ENCODE measurements at regions not wholly inside any gene's neighbourhood (a gene's known extent, or its start where the extent isn't known, plus 50 kb on each side); places are given as distances from the start of the nearest gene placed in this dataset.

DNA sequence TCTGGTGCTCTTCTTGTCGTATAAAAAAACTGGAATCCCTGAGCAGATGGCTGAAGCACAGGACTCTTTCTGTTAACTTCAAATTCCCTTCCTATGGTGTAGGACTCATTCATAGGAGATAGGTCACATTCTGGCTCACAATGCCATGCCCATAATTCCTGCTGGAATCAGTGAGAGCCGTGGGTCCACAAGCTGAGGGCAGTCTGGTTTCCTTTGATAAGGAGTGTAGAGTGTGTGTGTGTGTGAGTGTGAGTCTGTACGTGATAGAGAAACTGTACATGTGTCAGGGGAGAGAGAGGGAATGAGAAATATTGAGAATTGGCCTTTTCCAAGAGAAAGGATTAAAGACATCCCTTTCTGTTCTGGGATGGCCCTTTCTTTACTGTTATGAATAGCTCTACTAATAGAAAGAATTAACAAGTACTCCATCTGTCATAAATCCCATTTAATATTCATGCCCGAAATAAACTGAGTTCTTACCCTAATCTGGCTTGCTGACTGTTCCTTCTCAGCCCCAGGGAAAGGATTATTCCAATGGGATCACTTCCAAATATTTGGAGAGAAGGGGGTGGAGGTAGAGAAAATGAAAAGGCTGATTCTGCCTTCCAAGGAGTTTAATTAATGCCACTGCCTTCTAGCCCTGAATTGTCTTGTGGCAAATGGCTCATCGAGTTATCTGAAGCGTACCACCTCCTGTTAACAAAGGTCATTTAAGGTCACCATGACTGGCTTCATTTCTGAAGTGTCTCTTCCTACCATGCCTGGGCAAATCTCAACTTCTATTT lies 79.0 kb downstream of the TMX1 start:
- Histone ChIP-seq H3K18ac (ENCODE audit: low read length) (no peak overlapping the region), H2BK15ac (replicated peaks; ENCODE audit: low read depth) (no peak overlapping the region), H4K8ac (ENCODE audit: low read depth, low read length) (no peak overlapping the region), H3K4ac (ENCODE audit: low read depth, low read length) (no peak overlapping the region), H3K9ac (ENCODE audit: low read length) (no peak overlapping the region), H2BK5ac (ENCODE audit: low read length) (no peak overlapping the region), H3K4me1 (ENCODE audit: control insufficient read depth, low read depth, low read length) (no peaks in the 10 kb centered on the region), H3K4me2 (ENCODE audit: low read length) (no peak overlapping the region), H3K27ac (ENCODE audit: low read depth, low read length) (no peak overlapping the region), H2BK120ac (ENCODE audit: low read depth, low read length) (no peak overlapping the region), H3K4me3 (ENCODE audit: low read length) (no peak overlapping the region), H4K5ac (ENCODE audit: low read length) (no peak overlapping the region), H2AK5ac (ENCODE audit: low read length) (no peak overlapping the region), H3K79me2 (ENCODE audit: control insufficient read depth, insufficient read depth, low read length) (no peaks in the 10 kb centered on the region), H3K56ac (ENCODE audit: low read length) (no peak overlapping the region), H3K23ac (ENCODE audit: low read length) (no peak overlapping the region), H3K36me3 (ENCODE audit: control insufficient read depth, insufficient read depth, low read length) (no peaks in the 10 kb centered on the region), H3K79me1 (ENCODE audit: low read length) (no peaks in the 10 kb centered on the region), H3K27me3 (ENCODE audit: insufficient read depth, low read length, poor library complexity) (no peaks in the 10 kb centered on the region)
- no CpG with 5 or more reads among the region's 6 CpGs for WGBS (ENCODE audit: extremely low coverage, insufficient coverage, low lambda C conversion rate)
- DNase-seq: peak; percentile 18

- Histone ChIP-seq H3K27me3 (ENCODE audit: insufficient read depth, low read length, poor library complexity) (no peaks in the 10 kb centered on the region), H2BK120ac (ENCODE audit: low read depth, low read length) (no peak overlapping the region), H3K4ac (ENCODE audit: low read depth, low read length) (no peak overlapping the region), H3K36me3 (ENCODE audit: control insufficient read depth, insufficient read depth, low read length) (no peaks in the 10 kb centered on the region), H3K4me3 (ENCODE audit: low read length) (no peak overlapping the region), H3K4me1 (ENCODE audit: control insufficient read depth, low read depth, low read length) (no peaks in the 10 kb centered on the region), H4K5ac (ENCODE audit: low read length) (no peak overlapping the region), H3K18ac (ENCODE audit: low read length) (no peak overlapping the region), H3K56ac (ENCODE audit: low read length) (no peak overlapping the region), H3K23ac (ENCODE audit: low read length) (no peak overlapping the region), H3K4me2 (ENCODE audit: low read length) (no peak overlapping the region), H4K8ac (ENCODE audit: low read depth, low read length) (no peak overlapping the region), H3K79me2 (ENCODE audit: control insufficient read depth, insufficient read depth, low read length) (no peaks in the 10 kb centered on the region), H2BK5ac (ENCODE audit: low read length) (no peak overlapping the region), H3K79me1 (ENCODE audit: low read length) (no peaks in the 10 kb centered on the region), H2AK5ac (ENCODE audit: low read length) (no peak overlapping the region), H3K9ac (ENCODE audit: low read length) (no peak overlapping the region), H3K27ac (ENCODE audit: low read depth, low read length) (no peak overlapping the region), H2BK15ac (replicated peaks; ENCODE audit: low read depth) (no peak overlapping the region)
- no CpG with 5 or more reads among the region's 3 CpGs for WGBS (ENCODE audit: extremely low coverage, insufficient coverage, low lambda C conversion rate)
- DNase-seq: no peak
Observed at GRCh38 chr14:51321036-51321435, 81.0 kb downstream of the TMX1 start.

- H3K23ac ChIP-seq (ENCODE audit: low read length): no peak overlapping the region
- H2BK120ac ChIP-seq (ENCODE audit: low read depth, low read length): no peak overlapping the region
- H3K4me2 ChIP-seq (ENCODE audit: low read length): no peak overlapping the region
- WGBS (ENCODE audit: extremely low coverage, insufficient coverage, low lambda C conversion rate): no CpG with 5 or more reads among the region's 3 CpGs
- no peak overlapping the region for H3K27ac ChIP-seq (ENCODE audit: low read depth, low read length)
- DNase-seq: no peak
- H2BK15ac ChIP-seq (replicated peaks; ENCODE audit: low read depth): no peak overlapping the region
- no peaks in the 10 kb centered on the region for H3K27me3 ChIP-seq (ENCODE audit: insufficient read depth, low read length, poor library complexity)
- no peak overlapping the region for H4K8ac ChIP-seq (ENCODE audit: low read depth, low read length)
- no peak overlapping the region for H3K56ac ChIP-seq (ENCODE audit: low read length)
- no peaks in the 10 kb centered on the region for H3K79me1 ChIP-seq (ENCODE audit: low read length)
- H3K18ac ChIP-seq (ENCODE audit: low read length): no peak overlapping the region
- no peak overlapping the region for H3K4me3 ChIP-seq (ENCODE audit: low read length)
- no peaks in the 10 kb centered on the region for H3K36me3 ChIP-seq (ENCODE audit: control insufficient read depth, insufficient read depth, low read length)
- H3K4me1 ChIP-seq (ENCODE audit: control insufficient read depth, low read depth, low read length): no peaks in the 10 kb centered on the region
- no peak overlapping the region for H2AK5ac ChIP-seq (ENCODE audit: low read length)
- no peak overlapping the region for H3K4ac ChIP-seq (ENCODE audit: low read depth, low read length)
- no peak overlapping the region for H3K9ac ChIP-seq (ENCODE audit: low read length)
- no peak overlapping the region for H2BK5ac ChIP-seq (ENCODE audit: low read length)
- no peak overlapping the region for H4K5ac ChIP-seq (ENCODE audit: low read length)
- no peaks in the 10 kb centered on the region for H3K79me2 ChIP-seq (ENCODE audit: control insufficient read depth, insufficient read depth, low read length)
Observed at GRCh38 chr14:51323492-51323891, 83.4 kb downstream of the TMX1 start.

- Histone ChIP-seq H3K27me3 (ENCODE audit: insufficient read depth, low read length, poor library complexity) (no peaks in the 10 kb centered on the region), H2BK15ac (replicated peaks; ENCODE audit: low read depth) (no peak overlapping the region), H3K9ac (ENCODE audit: low read length) (no peak overlapping the region), H3K4me3 (ENCODE audit: low read length) (no peak overlapping the region), H2BK5ac (ENCODE audit: low read length) (no peak overlapping the region), H3K4me1 (ENCODE audit: control insufficient read depth, low read depth, low read length) (no peaks in the 10 kb centered on the region), H3K4me2 (ENCODE audit: low read length) (no peak overlapping the region), H3K79me2 (ENCODE audit: control insufficient read depth, insufficient read depth, low read length) (no peaks in the 10 kb centered on the region), H3K56ac (ENCODE audit: low read length) (no peak overlapping the region), H2AK5ac (ENCODE audit: low read length) (no peak overlapping the region), H2BK120ac (ENCODE audit: low read depth, low read length) (no peak overlapping the region), H3K4ac (ENCODE audit: low read depth, low read length) (no peak overlapping the region), H4K5ac (ENCODE audit: low read length) (no peak overlapping the region), H3K23ac (ENCODE audit: low read length) (no peak overlapping the region), H3K18ac (ENCODE audit: low read length) (no peak overlapping the region), H4K8ac (ENCODE audit: low read depth, low read length) (no peak overlapping the region), H3K79me1 (ENCODE audit: low read length) (no peaks in the 10 kb centered on the region), H3K36me3 (ENCODE audit: control insufficient read depth, insufficient read depth, low read length) (no peaks in the 10 kb centered on the region), H3K27ac (ENCODE audit: low read depth, low read length) (no peak overlapping the region)
- WGBS (ENCODE audit: extremely low coverage, insufficient coverage, low lambda C conversion rate): no CpG with 5 or more reads among the region's 1 CpG
- DNase-seq: no peak
Observed at GRCh38 chr14:51327376-51327775, 87.3 kb downstream of the TMX1 start.

- no peak overlapping the region for H2AK5ac ChIP-seq (ENCODE audit: low read length)
- no peak overlapping the region for H3K9ac ChIP-seq (ENCODE audit: low read length)
- H3K23ac ChIP-seq (ENCODE audit: low read length): no peak overlapping the region
- no peaks in the 10 kb centered on the region for H3K27me3 ChIP-seq (ENCODE audit: insufficient read depth, low read length, poor library complexity)
- no peaks in the 10 kb centered on the region for H3K79me2 ChIP-seq (ENCODE audit: control insufficient read depth, insufficient read depth, low read length)
- no peak overlapping the region for H2BK5ac ChIP-seq (ENCODE audit: low read length)
- no peak overlapping the region for H3K27ac ChIP-seq (ENCODE audit: low read depth, low read length)
- H4K8ac ChIP-seq (ENCODE audit: low read depth, low read length): no peak overlapping the region
- no CpG with 5 or more reads among the region's 5 CpGs for WGBS (ENCODE audit: extremely low coverage, insufficient coverage, low lambda C conversion rate)
- no peaks in the 10 kb centered on the region for H3K79me1 ChIP-seq (ENCODE audit: low read length)
- no peak overlapping the region for H3K4ac ChIP-seq (ENCODE audit: low read depth, low read length)
- peak overlapping the region; percentile 43 for H3K56ac ChIP-seq (ENCODE audit: low read length)
- no peaks in the 10 kb centered on the region for H3K4me1 ChIP-seq (ENCODE audit: control insufficient read depth, low read depth, low read length)
- peak overlapping the region; percentile 39 for H3K18ac ChIP-seq (ENCODE audit: low read length)
- H2BK120ac ChIP-seq (ENCODE audit: low read depth, low read length): no peak overlapping the region
- H3K36me3 ChIP-seq (ENCODE audit: control insufficient read depth, insufficient read depth, low read length): no peaks in the 10 kb centered on the region
- H2BK15ac ChIP-seq (replicated peaks; ENCODE audit: low read depth): no peak overlapping the region
- H4K5ac ChIP-seq (ENCODE audit: low read length): no peak overlapping the region
- no peak overlapping the region for H3K4me3 ChIP-seq (ENCODE audit: low read length)
- DNase-seq: peak; percentile 25
- H3K4me2 ChIP-seq (ENCODE audit: low read length): no peak overlapping the region
Observed at GRCh38 chr14:51328064-51328771, 88.2 kb downstream of the TMX1 start.
